Transverse colon (tissue), 4 donors: ENCODE measurements at regions not wholly inside any gene's neighbourhood (a gene's known extent, or its start where the extent isn't known, plus 50 kb on each side); places are given as distances from the start of the nearest gene placed in this dataset.
A peak's percentile ranks its signal among the peaks of the same experiment; 100 is the strongest.

Source experiments
- DNase-seq: peaks from one replicate; pipeline ENCODE4 v3.0.0-alpha.2; 2019
- H3K27ac ChIP-seq, 4 donors: fragments of 200-600 bp; sonication (generic); 2 replicates each; pipeline ENCODE4 v1.5.1; 2016 to 2018; ENCODE audit warnings: inconsistent platforms in 4 of 4
- H3K27me3 ChIP-seq: fragments of 200-600 bp; sonication (generic); 2 replicates; pipeline ENCODE4 v1.5.1; 2017; ENCODE audit warnings: inconsistent platforms
- H3K36me3 ChIP-seq, 4 donors: fragments of 200-600 bp; sonication (generic); 2 replicates each; pipeline ENCODE4 v1.5.1; 2017 to 2019; ENCODE audit warnings: inconsistent platforms in 4 of 4
- H3K4me1 ChIP-seq, 4 donors: fragments of 200-600 bp; sonication (generic); 2 replicates each; pipeline ENCODE4 v1.5.1; 2017 to 2020; ENCODE audit warnings: inconsistent platforms in 4 of 4
- H3K4me3 ChIP-seq, 4 donors: fragments of 200-600 bp; sonication (generic); 1 replicate in 1 of 4; 2 replicates in 3 of 4; pipeline versions ENCODE4 v1.5.1 to v1.6.1; 2017 to 2019; ENCODE audit warnings: inconsistent platforms in 4 of 4
- H3K9me3 ChIP-seq, 2 donors: fragments of 200-600 bp; sonication (generic); 2 replicates each; pipeline ENCODE4 v1.5.1; 2017 to 2019; ENCODE audit warnings: inconsistent platforms in 2 of 2
- EP300 ChIP-seq: sonication (generic); formaldehyde crosslinking; IDR thresholded peaks from one replicate; pipeline ENCODE4 v1.6.1; 2017; ENCODE audit warnings: antibody characterized with exemption, low read depth
- POLR2A ChIP-seq: fragments of 450-650 bp; IDR thresholded peaks from one replicate; pipeline ENCODE4 v1.6.1; 2016; ENCODE audit warnings: antibody characterized with exemption, mild to moderate bottlenecking, moderate library complexity
- POLR2AphosphoS5 ChIP-seq, 3 donors: sonication (generic); formaldehyde crosslinking; IDR thresholded peaks; one replicate each; pipeline ENCODE4 v1.6.1; 2016; ENCODE audit warnings: antibody characterized with exemption in 3 of 3
- WGBS, 2 donors: methylation state at CpG; one replicate each; pipeline ENCODE4 v1.1.5; 2018; ENCODE audit warnings: low coverage in 1 of 2; 5-methylcytosine and 5-hydroxymethylcytosine counted together
- in situ Hi-C, 4 donors: fragments of 200-750 bp; cut with MboI; loops; one replicate each; pipeline versions ENCODE4 v1.15.0 to v1.15.1; 2017; ENCODE audit warnings: low sequenced_read_pairs in 3 of 4, low pct_ligation_motif_present in 1 of 4, low pct_unique_long_range_greater_than_20kb in 1 of 4
- intact Hi-C: fragments of 100-400 bp; cut with DNase I; formaldehyde crosslinking; loops from one replicate; pipeline ENCODE4 v1.15.1; 2023; ENCODE audit warnings: low total_unique reads
- TF ChIP-seq, protein P1 (sequence below), 5 experiments: fragments of 200-600 bp in 3 of 5; fragments of 450-650 bp in 2 of 5; sonication (generic) in 3 of 5; IDR thresholded peaks; 1 replicate in 2 of 5; 2 replicates in 3 of 5; pipeline ENCODE4 v1.5.1; 2016 to 2017; ENCODE audit warnings: antibody characterized with exemption in 5 of 5, inconsistent platforms in 3 of 5, mild to moderate bottlenecking in 2 of 5, moderate library complexity in 1 of 5

DNA sequence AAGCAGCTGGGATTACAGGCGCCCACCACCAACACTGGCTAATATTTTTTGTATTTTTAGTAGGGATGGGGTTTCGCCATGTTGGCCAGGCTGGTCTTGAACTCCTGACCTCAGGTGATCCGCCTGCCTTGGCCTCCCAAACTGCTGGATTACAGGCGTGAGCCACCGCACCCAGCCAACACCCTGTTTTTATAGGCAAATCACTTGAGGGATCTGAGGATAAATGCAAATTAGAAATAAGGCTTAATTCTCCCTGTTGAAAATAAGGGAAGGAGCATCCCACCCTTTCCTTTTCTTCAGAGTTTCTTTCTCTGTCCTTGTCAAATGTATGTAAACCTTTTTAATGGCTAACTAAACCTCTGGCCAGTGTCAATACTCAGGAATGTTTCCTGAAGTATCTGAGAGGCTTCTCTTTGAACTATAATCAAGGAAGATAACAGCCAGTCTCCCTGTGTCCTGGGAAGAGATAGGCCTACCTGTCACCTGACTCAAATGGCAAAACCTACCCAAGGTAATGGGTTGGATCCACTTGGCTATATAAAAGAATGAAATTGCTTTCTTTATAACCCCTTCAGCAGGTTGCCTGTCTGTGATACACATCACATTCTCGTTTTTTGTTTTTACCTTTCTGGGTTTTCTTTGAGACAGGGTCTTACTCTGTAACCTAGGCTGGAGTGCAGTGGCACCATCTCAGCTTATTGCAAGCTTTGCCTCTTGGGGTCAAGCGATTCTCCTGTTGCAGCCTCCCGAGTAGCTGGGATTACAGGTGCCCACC is 64.5 kb upstream of the TNFAIP3 start:
- intact Hi-C loops, result loop anchor here (10.0 kb wide), 1 partner anchor 72 kb away; no protein-coding TSS in a partner anchor
- H3K27me3 ChIP-seq, result no peaks in the 10 kb centered on the region
- in situ Hi-C loops, result loop anchor here in 1 of 4 donors (10.0 kb wide), 1 partner anchor 142 kb away; no protein-coding TSS in a partner anchor
- no peaks in the 10 kb centered on the region for H3K36me3 ChIP-seq
- H3K4me1 ChIP-seq, result peaks cover 0 to 49% (median 7%) of the 10 kb centered on the region in 4 donors
- TF ChIP-seq POLR2AphosphoS5 (IDR thresholded peaks at IDR 0.05), result no peak
- TF ChIP-seq POLR2A, result no peak
- TF ChIP-seq EP300, result no peak
- TF ChIP-seq, protein P1, sequence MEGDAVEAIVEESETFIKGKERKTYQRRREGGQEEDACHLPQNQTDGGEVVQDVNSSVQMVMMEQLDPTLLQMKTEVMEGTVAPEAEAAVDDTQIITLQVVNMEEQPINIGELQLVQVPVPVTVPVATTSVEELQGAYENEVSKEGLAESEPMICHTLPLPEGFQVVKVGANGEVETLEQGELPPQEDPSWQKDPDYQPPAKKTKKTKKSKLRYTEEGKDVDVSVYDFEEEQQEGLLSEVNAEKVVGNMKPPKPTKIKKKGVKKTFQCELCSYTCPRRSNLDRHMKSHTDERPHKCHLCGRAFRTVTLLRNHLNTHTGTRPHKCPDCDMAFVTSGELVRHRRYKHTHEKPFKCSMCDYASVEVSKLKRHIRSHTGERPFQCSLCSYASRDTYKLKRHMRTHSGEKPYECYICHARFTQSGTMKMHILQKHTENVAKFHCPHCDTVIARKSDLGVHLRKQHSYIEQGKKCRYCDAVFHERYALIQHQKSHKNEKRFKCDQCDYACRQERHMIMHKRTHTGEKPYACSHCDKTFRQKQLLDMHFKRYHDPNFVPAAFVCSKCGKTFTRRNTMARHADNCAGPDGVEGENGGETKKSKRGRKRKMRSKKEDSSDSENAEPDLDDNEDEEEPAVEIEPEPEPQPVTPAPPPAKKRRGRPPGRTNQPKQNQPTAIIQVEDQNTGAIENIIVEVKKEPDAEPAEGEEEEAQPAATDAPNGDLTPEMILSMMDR (IDR thresholded peaks at IDR 0.05), result no peak
- WGBS, 2 donors, result 87 to 89% methylated on average over 8 of the region's 8 CpGs
- no peak overlapping the region for H3K27ac ChIP-seq
- no peaks in the 10 kb centered on the region for H3K9me3 ChIP-seq
- H3K4me3 ChIP-seq, result no peak overlapping the region
- no peak for DNase-seq

DNA sequence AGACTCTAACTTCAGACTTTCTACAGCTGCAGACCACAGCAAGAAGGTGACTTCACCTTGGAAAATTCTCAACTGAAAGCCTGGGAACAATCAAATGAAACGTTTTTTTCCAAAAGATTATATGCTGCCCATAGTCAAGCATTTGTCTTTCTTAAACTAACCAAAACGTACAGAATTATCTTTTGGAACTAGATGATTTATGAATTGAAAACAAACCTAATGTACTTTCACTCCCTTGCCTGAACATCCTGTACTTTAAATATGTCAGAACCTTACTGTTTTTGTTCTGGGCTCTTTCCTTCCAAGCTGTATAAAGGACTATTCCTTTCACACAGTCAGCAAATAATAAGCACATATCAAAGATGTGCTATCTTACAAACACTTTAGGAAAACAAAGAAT is 62.4 kb upstream of the TNFAIP3 start:
- in situ Hi-C loops, result loop anchor here in 1 of 4 donors (10.0 kb wide), 1 partner anchor 140 kb away; no protein-coding TSS in a partner anchor
- no peaks in the 10 kb centered on the region for H3K27me3 ChIP-seq
- peak in 2 of 3 donors; percentile 48 to 53 for TF ChIP-seq POLR2AphosphoS5 (IDR thresholded peaks at IDR 0.05)
- no peak for TF ChIP-seq POLR2A
- peak; percentile 71 for TF ChIP-seq EP300
- TF ChIP-seq, protein P1 (IDR thresholded peaks at IDR 0.05), result no peak
- no peaks in the 10 kb centered on the region for H3K9me3 ChIP-seq
- intact Hi-C loops, result loop anchor here (10.0 kb wide), 1 partner anchor 70 kb away; no protein-coding TSS in a partner anchor
- no peaks in the 10 kb centered on the region for H3K36me3 ChIP-seq
- H3K4me3 ChIP-seq, result no peak overlapping the region
- H3K4me1 ChIP-seq, result peaks cover 0 to 42% (median 7%) of the 10 kb centered on the region in 4 donors
- peak overlapping the region; percentile 46 to 63 (median 56) for H3K27ac ChIP-seq
- DNase-seq, result no peak
- WGBS, 2 donors, result 28 to 31% methylated on average over 2 of the region's 2 CpGs

DNA sequence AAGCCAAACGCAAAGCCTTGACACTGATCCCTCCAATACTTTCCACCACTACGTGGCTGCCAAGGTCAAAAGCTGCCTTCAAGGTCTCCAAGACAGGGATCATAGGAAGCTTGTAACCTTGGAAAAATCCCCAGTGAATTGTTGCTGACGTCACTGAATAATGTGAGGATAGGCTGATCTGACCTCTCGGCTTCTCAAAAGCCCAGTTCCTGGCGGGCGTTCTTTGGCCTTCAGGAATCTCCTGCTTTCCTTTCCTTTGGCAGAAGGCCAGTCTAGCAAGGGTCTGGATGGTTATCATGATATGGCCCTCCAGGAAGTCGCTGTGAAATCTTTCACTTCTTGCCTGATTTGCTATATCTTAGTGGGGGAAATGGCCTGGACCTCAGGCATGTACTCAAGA is 61.4 kb upstream of the TNFAIP3 start:
- intact Hi-C loops, result loop anchor here (10.0 kb wide), 1 partner anchor 69 kb away; no protein-coding TSS in a partner anchor
- no peaks in the 10 kb centered on the region for H3K9me3 ChIP-seq
- no peak overlapping the region for H3K4me3 ChIP-seq
- no peak for DNase-seq
- H3K27me3 ChIP-seq, result no peaks in the 10 kb centered on the region
- H3K4me1 ChIP-seq, result peaks cover 0 to 34% (median 5%) of the 10 kb centered on the region in 4 donors
- no peaks in the 10 kb centered on the region for H3K36me3 ChIP-seq
- 83 to 85% methylated on average over 1 to 7 of the region's 7 CpGs for WGBS, 2 donors
- peak overlapping the region; percentile 46 to 63 (median 56) for H3K27ac ChIP-seq
- in situ Hi-C loops, result loop anchor here in 1 of 4 donors (10.0 kb wide), 1 partner anchor 139 kb away; no protein-coding TSS in a partner anchor
- TF ChIP-seq EP300 (no peak), POLR2AphosphoS5 (IDR thresholded peaks at IDR 0.05) (no peak), POLR2A (no peak)
- TF ChIP-seq, protein P1 (IDR thresholded peaks at IDR 0.05), result no peak

DNA sequence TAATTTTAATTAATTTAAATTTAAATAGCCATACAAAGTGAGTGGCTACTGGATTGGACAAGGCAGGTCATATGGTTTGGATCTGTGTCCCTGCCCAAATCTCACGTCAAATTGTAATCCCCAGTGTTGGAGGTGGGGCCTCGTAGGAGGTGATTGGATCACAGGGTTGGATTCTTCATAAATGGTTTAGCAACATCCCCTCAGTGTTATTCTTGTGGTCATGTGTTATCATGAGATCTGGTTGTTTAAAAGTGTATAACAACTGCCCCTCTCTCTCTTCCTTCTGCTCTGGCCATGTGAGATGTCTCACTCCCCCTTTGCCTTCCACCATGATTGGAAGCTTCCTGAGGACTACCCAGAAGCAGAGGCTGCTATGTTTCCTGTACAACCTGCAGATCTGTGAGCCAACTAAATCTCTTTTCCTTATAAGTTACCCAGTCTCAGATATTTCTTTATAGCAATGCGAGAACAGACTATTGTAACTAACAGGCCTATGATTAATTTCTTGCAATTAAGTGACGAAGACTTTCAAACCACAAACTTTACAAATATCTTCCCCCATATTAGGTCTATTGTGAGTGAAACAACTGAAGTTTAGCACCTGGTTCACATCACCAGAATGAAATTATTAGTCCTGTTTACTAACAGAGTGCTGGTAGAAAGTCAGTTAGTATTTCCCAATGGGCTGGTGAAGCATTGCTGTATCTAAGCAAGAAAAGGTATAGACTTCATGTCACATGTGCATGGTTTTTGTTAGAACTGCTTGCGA is 60.0 kb upstream of the TNFAIP3 start:
- Histone ChIP-seq H3K9me3 (no peaks in the 10 kb centered on the region), H3K4me1 (peaks cover 0 to 34% (median 12%) of the 10 kb centered on the region in 4 donors), H3K36me3 (no peaks in the 10 kb centered on the region), H3K4me3 (no peak overlapping the region), H3K27me3 (no peaks in the 10 kb centered on the region), H3K27ac (no peak overlapping the region)
- no peak for TF ChIP-seq POLR2A
- TF ChIP-seq POLR2AphosphoS5 (IDR thresholded peaks at IDR 0.05), result no peak
- TF ChIP-seq EP300, result no peak
- TF ChIP-seq, protein P1 (IDR thresholded peaks at IDR 0.05), result no peak
- WGBS, 2 donors, result 94 to 97% methylated on average over 5 of the region's 5 CpGs
- in situ Hi-C loops, result loop anchor here in 1 of 4 donors (10.0 kb wide), 1 partner anchor 138 kb away; no protein-coding TSS in a partner anchor
- intact Hi-C loops, result loop anchor here (10.0 kb wide), 1 partner anchor 68 kb away; no protein-coding TSS in a partner anchor
- no peak for DNase-seq
